GM21360 (cell line): ENCODE measurements at regions not wholly inside any gene's neighbourhood (a gene's known extent, or its start where the extent isn't known, plus 50 kb on each side); places are given as distances from the start of the nearest gene placed in this dataset.

Source experiments
- ATAC-seq: cut with Tn5 transposase; IDR thresholded peaks from one replicate; pipeline ENCODE4 v1.9.1; 2021; ENCODE audit warnings: mild to moderate bottlenecking, moderate library complexity; ENCODE audit not compliant: unreplicated experiment

DNA sequence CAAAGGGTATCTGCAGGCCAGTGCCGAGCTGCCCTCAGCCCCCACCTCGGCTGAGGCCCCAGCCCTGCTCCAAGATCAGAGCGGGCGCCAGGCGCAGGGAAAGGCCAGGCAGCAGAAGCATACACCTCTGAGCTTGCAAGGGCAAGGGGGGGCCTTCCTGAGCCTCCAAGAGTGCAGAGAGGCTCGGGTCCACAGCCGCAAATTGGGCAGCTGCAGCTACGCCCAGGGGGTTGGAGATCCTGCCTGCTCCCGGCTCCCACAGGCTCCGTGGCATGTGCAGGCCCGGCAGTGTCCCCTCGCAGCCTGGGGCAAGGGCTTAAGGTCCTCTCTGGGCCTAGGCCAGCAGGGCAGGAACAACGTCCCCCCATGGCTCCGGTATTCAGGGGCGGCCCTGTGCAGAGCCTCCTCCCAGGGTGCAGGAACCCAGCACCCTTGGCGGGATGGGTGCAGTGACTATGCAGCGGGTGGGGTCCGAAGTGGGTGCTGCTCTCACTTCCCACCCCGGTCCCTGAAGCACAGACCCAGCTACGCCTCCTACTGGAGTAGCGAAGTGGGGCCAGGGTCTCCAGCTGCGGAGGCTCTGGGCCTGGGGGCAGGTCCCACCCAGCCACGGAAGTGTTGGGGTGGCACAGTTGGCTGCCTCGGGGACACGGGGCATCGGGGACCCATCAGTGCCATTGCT lies 120.2 kb upstream of the TMEFF2 start:
- ATAC-seq: no peak

DNA sequence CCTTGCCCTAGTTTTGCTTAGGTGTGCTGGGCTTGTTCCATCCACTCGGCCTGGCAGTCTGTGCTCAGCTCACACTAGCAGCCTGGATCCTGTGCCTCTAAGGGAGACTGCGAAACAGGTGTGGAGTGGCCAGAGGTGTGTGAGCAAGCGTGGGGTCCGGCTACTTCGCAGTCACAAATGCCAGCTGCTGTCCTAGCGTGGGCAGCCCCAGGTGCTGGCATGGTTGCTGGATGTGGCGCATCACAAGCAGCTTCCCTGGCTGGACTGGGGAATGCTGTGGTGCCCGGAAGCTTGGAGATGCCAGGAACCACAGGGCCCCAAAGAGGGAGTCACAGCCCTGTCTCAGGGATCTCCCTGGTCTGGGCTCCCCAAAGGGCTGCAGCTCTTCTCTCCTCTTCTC lies 119.0 kb upstream of the TMEFF2 start:
- ATAC-seq: no peak

DNA sequence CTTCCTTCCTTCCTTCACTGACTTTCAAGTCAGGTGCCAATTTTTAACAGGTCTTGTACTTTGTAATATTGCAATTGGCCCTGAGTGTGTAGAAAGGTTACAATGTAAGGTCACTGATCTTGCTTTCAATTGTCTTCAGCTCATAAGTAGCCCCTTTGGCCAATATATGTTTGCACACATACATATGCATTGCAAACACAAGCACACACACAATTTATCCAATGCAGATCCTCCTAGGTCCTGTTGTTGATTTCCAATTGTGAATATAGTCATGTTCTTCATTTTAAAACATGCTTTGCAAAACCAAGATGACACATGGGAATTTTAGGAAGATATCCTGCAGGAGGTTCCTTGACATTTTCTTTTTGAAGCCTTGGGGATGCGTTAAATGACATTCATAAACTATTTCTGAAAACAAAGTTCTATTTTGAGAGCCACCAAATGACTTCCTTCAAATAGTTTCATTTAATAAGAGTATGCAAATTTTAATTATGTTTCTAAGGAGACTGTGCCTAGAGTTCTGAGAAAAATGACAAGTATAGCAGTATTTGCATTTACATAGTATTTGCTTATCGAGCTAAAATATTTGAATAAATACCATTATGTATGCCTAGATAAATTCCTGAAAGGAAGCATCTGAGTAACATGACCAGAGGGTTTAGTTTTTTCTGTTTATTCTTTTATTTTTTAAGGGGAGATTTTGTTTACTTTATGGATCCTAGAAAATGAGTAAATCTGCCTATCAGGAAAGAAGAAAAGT lies 117.1 kb upstream of the TMEFF2 start:
- ATAC-seq: no peak

- no peak for ATAC-seq
Measured at GRCh38 chr2:192307530-192307929, 112.8 kb upstream of the TMEFF2 start.

- ATAC-seq: no peak
Measured at GRCh38 chr2:192298664-192299063, 103.9 kb upstream of the TMEFF2 start.

DNA sequence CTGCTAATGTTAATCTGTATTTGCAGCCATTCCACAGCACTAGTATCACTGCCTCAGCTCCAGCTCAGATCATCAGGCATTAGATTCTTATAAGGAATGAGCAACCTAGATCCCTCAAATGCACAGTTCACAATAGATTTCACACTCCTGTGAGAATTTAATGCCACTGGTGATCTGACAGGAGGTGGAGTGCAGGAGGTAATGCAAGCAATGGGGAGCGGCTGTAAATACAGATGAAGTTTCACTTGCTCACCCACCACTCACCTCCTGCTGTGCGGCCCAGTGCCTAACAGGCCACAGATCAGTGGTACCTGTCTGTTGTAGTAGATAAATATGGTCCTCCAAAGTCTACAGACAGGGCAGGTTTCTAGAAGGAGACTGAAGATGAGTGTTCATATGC lies 97.7 kb upstream of the TMEFF2 start:
- ATAC-seq: no peak

GRCh38 chr2:192288295-192288694 lies 93.6 kb upstream of the TMEFF2 start:
- no peak for ATAC-seq

DNA sequence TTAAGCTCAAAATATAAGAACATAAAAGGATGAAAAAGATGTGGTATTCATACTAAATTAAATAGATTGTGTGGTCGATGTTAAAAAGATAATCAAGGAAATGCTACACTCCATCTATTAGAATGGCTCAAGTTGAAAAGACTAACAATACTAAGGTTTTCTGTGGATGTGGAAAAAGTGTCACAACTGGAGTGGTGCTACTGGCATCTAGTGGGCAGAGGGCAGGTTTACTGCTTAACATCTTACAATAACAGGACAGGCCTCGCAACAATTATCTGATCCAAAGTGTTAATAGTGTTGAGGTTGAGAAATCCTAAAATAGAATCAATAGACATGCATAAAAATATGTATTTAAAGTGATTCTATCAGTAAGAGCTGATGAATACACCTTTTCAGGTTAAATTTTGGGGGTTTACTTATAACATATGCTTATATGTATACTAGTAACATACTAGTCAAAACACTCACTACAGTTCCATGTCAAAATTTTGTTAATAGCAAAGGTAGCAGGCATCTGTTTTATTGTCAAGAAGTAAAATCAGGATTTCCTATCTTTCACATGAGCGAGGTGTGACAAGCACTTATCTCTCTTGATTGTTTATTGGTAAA lies 91.5 kb upstream of the TMEFF2 start:
- ATAC-seq: no peak

DNA sequence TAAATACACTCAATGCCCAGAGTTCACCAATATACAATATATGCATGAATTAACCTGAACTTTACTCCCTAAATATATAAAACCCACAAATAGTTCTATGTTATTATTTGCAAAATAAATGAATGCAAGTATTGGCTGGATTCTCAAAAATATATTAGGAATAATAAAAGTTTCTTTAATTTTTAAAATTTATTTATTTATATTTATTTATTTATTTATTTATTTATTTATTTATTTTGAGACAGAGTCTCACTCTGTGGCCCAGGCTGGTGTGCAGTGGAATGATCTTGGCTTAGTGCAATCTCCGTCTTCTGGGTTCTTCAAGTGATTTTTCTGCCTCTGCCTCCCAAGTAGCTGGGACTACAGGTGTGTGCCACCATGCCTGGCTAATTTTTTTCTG lies 88.7 kb upstream of the TMEFF2 start:
- no peak for ATAC-seq

GRCh38 chr2:192278701-192279100 lies 84.0 kb upstream of the TMEFF2 start:
- no peak for ATAC-seq

GRCh38 chr2:192277494-192278109 lies 82.9 kb upstream of the TMEFF2 start:
- ATAC-seq: no peak

GRCh38 chr2:192275632-192276031 lies 80.9 kb upstream of the TMEFF2 start:
- no peak for ATAC-seq

DNA sequence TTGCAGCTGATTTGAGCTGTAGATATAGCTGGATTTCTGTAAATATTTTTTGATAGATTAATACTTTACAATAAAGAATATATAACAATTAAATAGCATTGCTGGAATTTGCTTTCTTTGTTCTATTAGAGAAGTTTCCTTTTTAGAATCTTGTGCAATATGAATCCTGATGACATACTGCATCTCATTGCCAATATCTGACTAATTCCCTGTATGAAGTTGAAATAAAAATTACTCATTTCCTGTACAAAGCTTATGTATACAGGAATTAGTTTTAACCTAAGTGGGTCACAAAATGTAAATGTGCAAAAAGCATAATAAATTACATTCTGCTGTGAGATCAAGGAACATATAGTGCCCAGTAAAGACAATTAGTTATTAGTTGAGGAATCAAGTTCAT lies 72.8 kb upstream of the TMEFF2 start:
- no peak for ATAC-seq

DNA sequence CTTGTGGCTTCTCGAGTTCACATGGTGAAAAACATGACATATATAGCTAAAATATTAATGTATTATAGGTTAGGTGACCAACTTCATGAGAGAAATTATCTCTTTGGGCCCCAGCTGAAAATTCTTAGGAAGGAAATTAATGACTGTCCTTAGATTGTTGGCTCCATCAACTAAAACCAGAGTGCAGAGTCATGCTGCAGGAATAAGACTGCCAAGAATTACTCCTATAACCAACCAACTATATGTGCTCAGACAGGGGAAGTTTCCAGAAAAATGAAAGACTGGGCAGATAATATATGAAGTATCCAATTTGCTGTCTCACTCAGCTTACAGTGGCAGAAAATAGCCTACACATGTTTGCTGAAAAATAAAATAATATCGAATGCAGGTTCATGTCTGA lies 71.0 kb upstream of the TMEFF2 start:
- ATAC-seq: no peak

DNA sequence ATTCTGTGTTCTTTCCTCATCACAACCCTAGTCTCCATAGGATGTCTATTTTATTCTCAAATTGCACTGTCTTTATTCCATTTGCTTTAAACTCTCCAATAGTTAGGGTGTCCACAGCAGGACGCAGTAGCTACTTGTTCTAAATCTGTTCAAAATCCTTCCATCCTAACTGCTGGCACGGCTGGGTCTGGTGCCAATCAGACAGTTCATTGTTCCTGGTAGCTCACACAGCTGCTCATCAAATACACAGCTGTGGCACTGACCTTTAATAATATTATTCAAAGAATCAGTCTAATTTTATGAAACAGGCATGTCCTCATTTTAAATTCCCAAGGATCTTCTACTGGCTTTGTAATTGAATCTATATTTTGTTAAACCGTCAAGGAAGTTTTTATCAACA lies 59.7 kb upstream of the TMEFF2 start:
- no peak for ATAC-seq

DNA sequence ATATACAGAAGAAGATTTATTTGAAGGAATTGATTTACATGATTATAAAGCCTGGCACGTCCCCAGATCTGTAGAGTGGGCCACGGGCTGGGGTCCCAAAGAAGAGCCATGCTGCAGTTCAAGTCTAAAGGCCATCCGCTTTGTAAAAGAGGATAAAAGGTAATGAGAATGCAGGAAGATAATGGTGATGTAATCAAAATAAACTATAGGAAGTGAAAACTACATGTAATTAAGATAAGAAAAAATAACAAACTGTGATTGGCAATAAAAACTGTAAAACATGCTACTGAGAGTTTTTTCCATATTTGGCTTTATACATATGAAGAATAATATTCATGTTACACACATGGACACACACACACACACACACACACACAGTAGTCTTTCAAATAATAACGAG lies 59.0 kb upstream of the TMEFF2 start:
- ATAC-seq: no peak

- ATAC-seq: no peak
Measured at GRCh38 chr2:192250961-192251360, 56.2 kb upstream of the TMEFF2 start.

DNA sequence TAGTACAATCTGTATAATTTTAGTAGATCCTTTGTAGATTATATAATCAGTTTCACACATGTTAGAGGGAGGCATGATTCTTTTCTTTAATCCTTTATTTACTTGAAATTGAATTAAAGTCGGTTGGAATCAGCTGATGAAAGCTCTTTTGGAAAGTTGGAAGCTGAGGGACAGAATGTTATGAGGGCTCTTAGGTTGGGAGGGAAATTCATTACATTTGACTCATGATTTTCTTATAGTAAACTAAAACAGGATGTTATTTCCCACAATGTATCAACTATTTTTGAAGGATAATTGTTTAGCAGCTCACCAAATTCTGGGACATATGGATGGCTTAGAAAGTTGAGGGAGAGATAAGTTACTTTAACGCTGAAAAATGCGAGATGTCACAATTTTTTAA lies 52.7 kb upstream of the TMEFF2 start:
- no peak for ATAC-seq

DNA sequence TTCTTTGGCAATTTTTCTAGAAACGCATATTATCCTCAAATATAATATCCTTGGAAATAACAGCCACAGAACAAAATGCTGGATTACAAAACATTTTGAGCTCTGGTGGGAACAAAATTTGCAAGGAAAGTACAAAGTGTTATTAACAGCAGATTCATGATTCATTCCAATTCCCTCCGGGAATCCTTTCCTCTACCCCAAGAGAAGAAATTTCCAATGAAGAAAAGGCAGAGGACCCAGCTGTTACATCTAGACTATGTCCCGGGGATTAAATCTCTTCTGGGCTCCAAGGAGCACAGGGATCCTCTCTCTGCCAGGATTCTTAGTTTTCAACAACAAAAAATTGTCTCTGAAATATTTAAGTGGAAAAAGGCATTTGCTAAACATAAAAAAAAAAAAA lies 51.6 kb upstream of the TMEFF2 start:
- ATAC-seq: no peak

GRCh38 chr2:192245329-192245728 lies 50.6 kb upstream of the TMEFF2 start:
- no peak for ATAC-seq
